WTC11 (cell line): ENCODE measurements at regions not wholly inside any gene's neighbourhood (a gene's known extent, or its start where the extent isn't known, plus 50 kb on each side); places are given as distances from the start of the nearest gene placed in this dataset.

ENCODE experiments used
- ATAC-seq: fragments of 200-7000 bp; cut with Tn5 transposase; 2 replicates; pipeline ENCODE4 v1.10.0; 2021; ENCODE audit warnings: mild to moderate bottlenecking, moderate library complexity
- CTCF ChIA-PET: fragments of 300-600 bp; sonication (Branson Sonifier 250); formaldehyde crosslinking; loops from one replicate; lab custom pipeline; 2021; ENCODE audit warnings: antibody characterized with exemption; lab: Charles Lee
- POLR2A ChIA-PET: fragments of 350-600 bp; sonication (Branson Sonifier 250); formaldehyde crosslinking; loops from one replicate; lab custom pipeline; 2021; ENCODE audit warnings: antibody characterized with exemption; lab: Charles Lee
- DNase-seq: peaks from one replicate; pipeline ENCODE4 v3.0.0; 2021; ENCODE audit warnings: low spot score
- H3K27ac Mint-ChIP-seq: 2 replicates; pipeline ENCODE4 v1.8.0; 2021; ENCODE audit warnings: mixed read lengths
- H3K27me3 Mint-ChIP-seq: 2 replicates; pipeline ENCODE4 v1.8.0; 2021; ENCODE audit warnings: low read depth, mild to moderate bottlenecking, moderate library complexity, mixed read lengths
- H3K36me3 Mint-ChIP-seq: 2 replicates; pipeline ENCODE4 v1.8.0; 2021; ENCODE audit warnings: mixed read lengths
- H3K4me1 Mint-ChIP-seq: 2 replicates; pipeline ENCODE4 v1.8.0; 2022; ENCODE audit warnings: mixed read lengths
- H3K4me3 Mint-ChIP-seq: 2 replicates; pipeline ENCODE4 v1.8.0; 2021; ENCODE audit warnings: mild to moderate bottlenecking, moderate library complexity, mixed read lengths
- H3K9me3 Mint-ChIP-seq: 2 replicates; pipeline ENCODE4 v1.8.0; 2021; ENCODE audit warnings: mixed read lengths
- ARID4B ChIP-seq: sonication (generic); formaldehyde crosslinking; IDR thresholded peaks from 2 replicates; pipeline ENCODE4 v1.8.0; 2023; ENCODE audit warnings: missing genetic modification reagents, mild to moderate bottlenecking, borderline replicate concordance
- CREB1 ChIP-seq: sonication (generic); formaldehyde crosslinking; IDR thresholded peaks from 2 replicates; pipeline ENCODE4 v1.8.0; 2023; ENCODE audit warnings: mild to moderate bottlenecking, missing genetic modification reagents
- FOXP1 ChIP-seq: sonication (generic); formaldehyde crosslinking; IDR thresholded peaks from 2 replicates; pipeline ENCODE4 v1.8.0; 2022; ENCODE audit warnings: missing genetic modification reagents, mild to moderate bottlenecking, moderate library complexity, borderline replicate concordance
- GTF2I ChIP-seq: fragments of 250-450 bp; sonication (Bioruptor Pico); conservative IDR thresholded peaks from 2 replicates; pipeline ENCODE4 v1.4.0; 2021; ENCODE audit warnings: mild to moderate bottlenecking
- NR1H2 ChIP-seq: sonication (generic); formaldehyde crosslinking; IDR thresholded peaks from 2 replicates; pipeline ENCODE4 v1.9.0; 2021; ENCODE audit warnings: mild to moderate bottlenecking, moderate library complexity, missing genetic modification reagents
- PRRX2 ChIP-seq: fragments of 250-450 bp; sonication (Bioruptor Pico); IDR thresholded peaks from 2 replicates; pipeline ENCODE4 v1.8.0; 2021; ENCODE audit warnings: mild to moderate bottlenecking
- SMAD3 ChIP-seq: sonication (generic); formaldehyde crosslinking; IDR thresholded peaks from 2 replicates; pipeline ENCODE4 v1.8.0; 2022; ENCODE audit warnings: missing genetic modification reagents, mild to moderate bottlenecking, borderline replicate concordance
- SOX15 ChIP-seq: fragments of 250-450 bp; sonication (Bioruptor Pico); IDR thresholded peaks from 2 replicates; pipeline ENCODE4 v1.9.0; 2021; ENCODE audit warnings: mild to moderate bottlenecking
- SP1 ChIP-seq: sonication (generic); formaldehyde crosslinking; conservative IDR thresholded peaks from 2 replicates; pipeline ENCODE4 v1.8.1; 2022; ENCODE audit warnings: missing genetic modification reagents
- TCF7 ChIP-seq: sonication (generic); formaldehyde crosslinking; IDR thresholded peaks from 2 replicates; pipeline ENCODE4 v1.8.0; 2022; ENCODE audit warnings: mild to moderate bottlenecking, low read depth, missing genetic modification reagents, moderate library complexity
- ZMAT4 ChIP-seq: fragments of 250-450 bp; sonication (Bioruptor Pico); IDR thresholded peaks from 2 replicates; pipeline ENCODE4 v1.9.0; 2021; ENCODE audit warnings: mild to moderate bottlenecking
- ZNF121 ChIP-seq: sonication (generic); formaldehyde crosslinking; IDR thresholded peaks from 2 replicates; pipeline ENCODE4 v1.8.0; 2023; ENCODE audit warnings: missing genetic modification reagents
- TF ChIP-seq, protein P1 (sequence below): sonication (generic); formaldehyde crosslinking; IDR thresholded peaks from 2 replicates; pipeline ENCODE4 v1.8.1; 2022; ENCODE audit warnings: mild to moderate bottlenecking, moderate library complexity, missing genetic modification reagents
- TF ChIP-seq, protein P2 (sequence below): fragments of 250-450 bp; sonication (Bioruptor Pico); IDR thresholded peaks from 2 replicates; pipeline ENCODE4 v1.9.0; 2021; ENCODE audit warnings: mild to moderate bottlenecking, borderline replicate concordance
- TF ChIP-seq, protein P3 (sequence below): fragments of 250-450 bp; sonication (Bioruptor Pico); IDR thresholded peaks from 2 replicates; pipeline ENCODE4 v1.9.0; 2021; ENCODE audit warnings: moderate library complexity, mild to moderate bottlenecking, inconsistent platforms, borderline replicate concordance
- TF ChIP-seq, protein P4 (sequence below): sonication (generic); formaldehyde crosslinking; IDR thresholded peaks from 2 replicates; pipeline ENCODE4 v1.8.1; 2023; ENCODE audit warnings: mild to moderate bottlenecking, missing genetic modification reagents
- TF ChIP-seq, protein P5 (sequence below): sonication (generic); formaldehyde crosslinking; IDR thresholded peaks from 2 replicates; pipeline ENCODE4 v1.8.1; 2023; ENCODE audit warnings: mild to moderate bottlenecking, moderate library complexity, missing genetic modification reagents
- TF ChIP-seq, protein P6 (sequence below): sonication (generic); formaldehyde crosslinking; IDR thresholded peaks from 2 replicates; pipeline ENCODE4 v1.8.0; 2022; ENCODE audit warnings: missing genetic modification reagents

GRCh38 chr6:163889904-163890514 lies 475.5 kb downstream of the QKI start:
- H3K4me1 Mint-ChIP-seq = no peaks in the 10 kb centered on the region
- no peak for ATAC-seq
- no peak overlapping the region for H3K4me3 Mint-ChIP-seq
- H3K27ac Mint-ChIP-seq = no peak overlapping the region
- CTCF ChIA-PET = no interaction called here
- H3K36me3 Mint-ChIP-seq = peaks cover 8% of the 10 kb centered on the region
- peaks cover 17% of the 10 kb centered on the region for H3K9me3 Mint-ChIP-seq
- no peak for DNase-seq
- POLR2A ChIA-PET = no interaction called here
- H3K27me3 Mint-ChIP-seq = no peaks in the 10 kb centered on the region
- no peak for TF ChIP-seq PRRX2 (CRISPR knock-in tag)
- TF ChIP-seq, protein P1, sequence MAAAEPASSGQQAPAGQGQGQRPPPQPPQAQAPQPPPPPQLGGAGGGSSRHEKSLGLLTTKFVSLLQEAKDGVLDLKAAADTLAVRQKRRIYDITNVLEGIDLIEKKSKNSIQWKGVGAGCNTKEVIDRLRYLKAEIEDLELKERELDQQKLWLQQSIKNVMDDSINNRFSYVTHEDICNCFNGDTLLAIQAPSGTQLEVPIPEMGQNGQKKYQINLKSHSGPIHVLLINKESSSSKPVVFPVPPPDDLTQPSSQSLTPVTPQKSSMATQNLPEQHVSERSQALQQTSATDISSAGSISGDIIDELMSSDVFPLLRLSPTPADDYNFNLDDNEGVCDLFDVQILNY (CRISPR knock-in tag) = no peak
- no peak for TF ChIP-seq ARID4B (CRISPR knock-in tag)
- TF ChIP-seq NR1H2 (CRISPR knock-in tag) = no peak
- TF ChIP-seq, protein P2, sequence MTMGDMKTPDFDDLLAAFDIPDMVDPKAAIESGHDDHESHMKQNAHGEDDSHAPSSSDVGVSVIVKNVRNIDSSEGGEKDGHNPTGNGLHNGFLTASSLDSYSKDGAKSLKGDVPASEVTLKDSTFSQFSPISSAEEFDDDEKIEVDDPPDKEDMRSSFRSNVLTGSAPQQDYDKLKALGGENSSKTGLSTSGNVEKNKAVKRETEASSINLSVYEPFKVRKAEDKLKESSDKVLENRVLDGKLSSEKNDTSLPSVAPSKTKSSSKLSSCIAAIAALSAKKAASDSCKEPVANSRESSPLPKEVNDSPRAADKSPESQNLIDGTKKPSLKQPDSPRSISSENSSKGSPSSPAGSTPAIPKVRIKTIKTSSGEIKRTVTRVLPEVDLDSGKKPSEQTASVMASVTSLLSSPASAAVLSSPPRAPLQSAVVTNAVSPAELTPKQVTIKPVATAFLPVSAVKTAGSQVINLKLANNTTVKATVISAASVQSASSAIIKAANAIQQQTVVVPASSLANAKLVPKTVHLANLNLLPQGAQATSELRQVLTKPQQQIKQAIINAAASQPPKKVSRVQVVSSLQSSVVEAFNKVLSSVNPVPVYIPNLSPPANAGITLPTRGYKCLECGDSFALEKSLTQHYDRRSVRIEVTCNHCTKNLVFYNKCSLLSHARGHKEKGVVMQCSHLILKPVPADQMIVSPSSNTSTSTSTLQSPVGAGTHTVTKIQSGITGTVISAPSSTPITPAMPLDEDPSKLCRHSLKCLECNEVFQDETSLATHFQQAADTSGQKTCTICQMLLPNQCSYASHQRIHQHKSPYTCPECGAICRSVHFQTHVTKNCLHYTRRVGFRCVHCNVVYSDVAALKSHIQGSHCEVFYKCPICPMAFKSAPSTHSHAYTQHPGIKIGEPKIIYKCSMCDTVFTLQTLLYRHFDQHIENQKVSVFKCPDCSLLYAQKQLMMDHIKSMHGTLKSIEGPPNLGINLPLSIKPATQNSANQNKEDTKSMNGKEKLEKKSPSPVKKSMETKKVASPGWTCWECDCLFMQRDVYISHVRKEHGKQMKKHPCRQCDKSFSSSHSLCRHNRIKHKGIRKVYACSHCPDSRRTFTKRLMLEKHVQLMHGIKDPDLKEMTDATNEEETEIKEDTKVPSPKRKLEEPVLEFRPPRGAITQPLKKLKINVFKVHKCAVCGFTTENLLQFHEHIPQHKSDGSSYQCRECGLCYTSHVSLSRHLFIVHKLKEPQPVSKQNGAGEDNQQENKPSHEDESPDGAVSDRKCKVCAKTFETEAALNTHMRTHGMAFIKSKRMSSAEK (CRISPR knock-in tag) = no peak
- TF ChIP-seq SMAD3 (CRISPR knock-in tag) = no peak
- no peak for TF ChIP-seq SP1 (CRISPR knock-in tag)
- TF ChIP-seq, protein P3, sequence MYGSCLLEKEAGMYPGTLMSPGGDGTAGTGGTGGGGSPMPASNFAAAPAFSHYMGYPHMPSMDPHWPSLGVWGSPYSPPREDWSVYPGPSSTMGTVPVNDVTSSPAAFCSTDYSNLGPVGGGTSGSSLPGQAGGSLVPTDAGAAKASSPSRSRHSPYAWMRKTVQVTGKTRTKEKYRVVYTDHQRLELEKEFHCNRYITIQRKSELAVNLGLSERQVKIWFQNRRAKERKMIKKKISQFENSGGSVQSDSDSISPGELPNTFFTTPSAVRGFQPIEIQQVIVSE (CRISPR knock-in tag) = no peak
- TF ChIP-seq, protein P4, sequence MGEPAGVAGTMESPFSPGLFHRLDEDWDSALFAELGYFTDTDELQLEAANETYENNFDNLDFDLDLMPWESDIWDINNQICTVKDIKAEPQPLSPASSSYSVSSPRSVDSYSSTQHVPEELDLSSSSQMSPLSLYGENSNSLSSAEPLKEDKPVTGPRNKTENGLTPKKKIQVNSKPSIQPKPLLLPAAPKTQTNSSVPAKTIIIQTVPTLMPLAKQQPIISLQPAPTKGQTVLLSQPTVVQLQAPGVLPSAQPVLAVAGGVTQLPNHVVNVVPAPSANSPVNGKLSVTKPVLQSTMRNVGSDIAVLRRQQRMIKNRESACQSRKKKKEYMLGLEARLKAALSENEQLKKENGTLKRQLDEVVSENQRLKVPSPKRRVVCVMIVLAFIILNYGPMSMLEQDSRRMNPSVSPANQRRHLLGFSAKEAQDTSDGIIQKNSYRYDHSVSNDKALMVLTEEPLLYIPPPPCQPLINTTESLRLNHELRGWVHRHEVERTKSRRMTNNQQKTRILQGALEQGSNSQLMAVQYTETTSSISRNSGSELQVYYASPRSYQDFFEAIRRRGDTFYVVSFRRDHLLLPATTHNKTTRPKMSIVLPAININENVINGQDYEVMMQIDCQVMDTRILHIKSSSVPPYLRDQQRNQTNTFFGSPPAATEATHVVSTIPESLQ (CRISPR knock-in tag) = no peak
- TF ChIP-seq GTF2I (CRISPR knock-in tag) = no peak
- TF ChIP-seq FOXP1 (CRISPR knock-in tag) = no peak
- TF ChIP-seq ZNF121 = no peak
- no peak for TF ChIP-seq SOX15 (CRISPR knock-in tag)
- TF ChIP-seq, protein P5, sequence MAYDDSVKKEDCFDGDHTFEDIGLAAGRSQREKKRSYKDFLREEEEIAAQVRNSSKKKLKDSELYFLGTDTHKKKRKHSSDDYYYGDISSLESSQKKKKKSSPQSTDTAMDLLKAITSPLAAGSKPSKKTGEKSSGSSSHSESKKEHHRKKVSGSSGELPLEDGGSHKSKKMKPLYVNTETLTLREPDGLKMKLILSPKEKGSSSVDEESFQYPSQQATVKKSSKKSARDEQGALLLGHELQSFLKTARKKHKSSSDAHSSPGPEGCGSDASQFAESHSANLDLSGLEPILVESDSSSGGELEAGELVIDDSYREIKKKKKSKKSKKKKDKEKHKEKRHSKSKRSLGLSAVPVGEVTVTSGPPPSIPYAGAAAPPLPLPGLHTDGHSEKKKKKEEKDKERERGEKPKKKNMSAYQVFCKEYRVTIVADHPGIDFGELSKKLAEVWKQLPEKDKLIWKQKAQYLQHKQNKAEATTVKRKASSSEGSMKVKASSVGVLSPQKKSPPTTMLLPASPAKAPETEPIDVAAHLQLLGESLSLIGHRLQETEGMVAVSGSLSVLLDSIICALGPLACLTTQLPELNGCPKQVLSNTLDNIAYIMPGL (CRISPR knock-in tag) = no peak
- TF ChIP-seq CREB1 (CRISPR knock-in tag) = no peak
- TF ChIP-seq ZMAT4 (CRISPR knock-in tag) = no peak
- TF ChIP-seq TCF7 (CRISPR knock-in tag) = no peak
- TF ChIP-seq, protein P6, sequence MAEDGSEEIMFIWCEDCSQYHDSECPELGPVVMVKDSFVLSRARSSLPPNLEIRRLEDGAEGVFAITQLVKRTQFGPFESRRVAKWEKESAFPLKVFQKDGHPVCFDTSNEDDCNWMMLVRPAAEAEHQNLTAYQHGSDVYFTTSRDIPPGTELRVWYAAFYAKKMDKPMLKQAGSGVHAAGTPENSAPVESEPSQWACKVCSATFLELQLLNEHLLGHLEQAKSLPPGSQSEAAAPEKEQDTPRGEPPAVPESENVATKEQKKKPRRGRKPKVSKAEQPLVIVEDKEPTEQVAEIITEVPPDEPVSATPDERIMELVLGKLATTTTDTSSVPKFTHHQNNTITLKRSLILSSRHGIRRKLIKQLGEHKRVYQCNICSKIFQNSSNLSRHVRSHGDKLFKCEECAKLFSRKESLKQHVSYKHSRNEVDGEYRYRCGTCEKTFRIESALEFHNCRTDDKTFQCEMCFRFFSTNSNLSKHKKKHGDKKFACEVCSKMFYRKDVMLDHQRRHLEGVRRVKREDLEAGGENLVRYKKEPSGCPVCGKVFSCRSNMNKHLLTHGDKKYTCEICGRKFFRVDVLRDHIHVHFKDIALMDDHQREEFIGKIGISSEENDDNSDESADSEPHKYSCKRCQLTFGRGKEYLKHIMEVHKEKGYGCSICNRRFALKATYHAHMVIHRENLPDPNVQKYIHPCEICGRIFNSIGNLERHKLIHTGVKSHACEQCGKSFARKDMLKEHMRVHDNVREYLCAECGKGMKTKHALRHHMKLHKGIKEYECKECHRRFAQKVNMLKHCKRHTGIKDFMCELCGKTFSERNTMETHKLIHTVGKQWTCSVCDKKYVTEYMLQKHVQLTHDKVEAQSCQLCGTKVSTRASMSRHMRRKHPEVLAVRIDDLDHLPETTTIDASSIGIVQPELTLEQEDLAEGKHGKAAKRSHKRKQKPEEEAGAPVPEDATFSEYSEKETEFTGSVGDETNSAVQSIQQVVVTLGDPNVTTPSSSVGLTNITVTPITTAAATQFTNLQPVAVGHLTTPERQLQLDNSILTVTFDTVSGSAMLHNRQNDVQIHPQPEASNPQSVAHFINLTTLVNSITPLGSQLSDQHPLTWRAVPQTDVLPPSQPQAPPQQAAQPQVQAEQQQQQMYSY (CRISPR knock-in tag) = no peak
